ENCODE measurements at regions not wholly inside any gene's neighbourhood (a gene's known extent, or its start where the extent isn't known, plus 50 kb on each side); places are given as distances from the start of the nearest gene placed in this dataset.
A peak's percentile ranks its signal among the peaks of the same experiment; 100 is the strongest.

- no peak for TF ChIP-seq EZH2phosphoT487 (IDR thresholded peaks at IDR 0.05; ENCODE audit: insufficient read depth, low read depth)
- TF ChIP-seq EZH2 (IDR thresholded peaks at IDR 0.05; ENCODE audit: insufficient read depth, poor library complexity, severe bottlenecking): no peak
- Histone ChIP-seq H3K4me2 (ENCODE audit: unreplicated experiment) (no peak overlapping the region), H3K9ac (no peak overlapping the region), H3F3A (ENCODE audit: insufficient read depth) (no peaks in the 10 kb centered on the region), H3K9me3 (ENCODE audit: low read depth) (no peaks in the 10 kb centered on the region), H3K27ac (no peak overlapping the region), H2AFZ (no peak overlapping the region), H3K36me3 (ENCODE audit: low read depth) (no peaks in the 10 kb centered on the region), H3K9me2 (ENCODE audit: insufficient read depth) (no peaks in the 10 kb centered on the region), H3K4me1 (ENCODE audit: insufficient read depth) (no peaks in the 10 kb centered on the region), H3K4me3 (no peak overlapping the region), H3K27me3 (replicated peaks; ENCODE audit: insufficient read depth) (no peaks in the 10 kb centered on the region), H3K79me2 (ENCODE audit: insufficient read depth) (no peaks in the 10 kb centered on the region), H4K20me1 (ENCODE audit: insufficient read depth) (no peaks in the 10 kb centered on the region)
- DNase-seq: peak; percentile 4
- in situ Hi-C loops (cut with MboI): no loop called here
Observed at GRCh38 chr14:83559721-83560120, 1970.2 kb upstream of the FLRT2 start.

GRCh38 chr14:83561261-83561660, 1968.7 kb upstream of the FLRT2 start:
- H3K9me2 ChIP-seq (ENCODE audit: insufficient read depth): no peaks in the 10 kb centered on the region
- H3K9me3 ChIP-seq (ENCODE audit: low read depth): no peaks in the 10 kb centered on the region
- no peak for DNase-seq
- no peaks in the 10 kb centered on the region for H3K27me3 ChIP-seq (replicated peaks; ENCODE audit: insufficient read depth)
- no peak overlapping the region for H2AFZ ChIP-seq
- in situ Hi-C loops (cut with MboI): no loop called here
- TF ChIP-seq EZH2phosphoT487 (IDR thresholded peaks at IDR 0.05; ENCODE audit: insufficient read depth, low read depth) (no peak), EZH2 (IDR thresholded peaks at IDR 0.05; ENCODE audit: insufficient read depth, poor library complexity, severe bottlenecking) (no peak)
- no peaks in the 10 kb centered on the region for H3F3A ChIP-seq (ENCODE audit: insufficient read depth)
- no peaks in the 10 kb centered on the region for H3K4me1 ChIP-seq (ENCODE audit: insufficient read depth)
- no peak overlapping the region for H3K9ac ChIP-seq
- H3K4me3 ChIP-seq: no peak overlapping the region
- no peak overlapping the region for H3K4me2 ChIP-seq (ENCODE audit: unreplicated experiment)
- WGBS, 2 experiments (ENCODE audit: low coverage in 1 of 2, low lambda C conversion rate in 2 of 2, missing lambda C conversion rate in 2 of 2): 55 to 64% methylated on average over 7 of the region's 7 CpGs
- no peaks in the 10 kb centered on the region for H3K36me3 ChIP-seq (ENCODE audit: low read depth)
- H3K79me2 ChIP-seq (ENCODE audit: insufficient read depth): no peaks in the 10 kb centered on the region
- H3K27ac ChIP-seq: no peak overlapping the region
- H4K20me1 ChIP-seq (ENCODE audit: insufficient read depth): no peaks in the 10 kb centered on the region

GRCh38 chr14:83566567-83566966, 1963.4 kb upstream of the FLRT2 start:
- in situ Hi-C loops (cut with MboI): no loop called here
- TF ChIP-seq EZH2phosphoT487 (IDR thresholded peaks at IDR 0.05; ENCODE audit: insufficient read depth, low read depth): no peak
- no peak for TF ChIP-seq EZH2 (IDR thresholded peaks at IDR 0.05; ENCODE audit: insufficient read depth, poor library complexity, severe bottlenecking)
- WGBS, 2 experiments (ENCODE audit: low coverage in 1 of 2, low lambda C conversion rate in 2 of 2, missing lambda C conversion rate in 2 of 2): 13 to 21% methylated on average over 1 of the region's 1 CpG
- H3K27ac ChIP-seq: no peak overlapping the region
- H3K9me2 ChIP-seq (ENCODE audit: insufficient read depth): no peaks in the 10 kb centered on the region
- DNase-seq: no peak
- H3K9me3 ChIP-seq (ENCODE audit: low read depth): no peaks in the 10 kb centered on the region
- H4K20me1 ChIP-seq (ENCODE audit: insufficient read depth): no peaks in the 10 kb centered on the region
- no peaks in the 10 kb centered on the region for H3K27me3 ChIP-seq (replicated peaks; ENCODE audit: insufficient read depth)
- no peak overlapping the region for H3K4me3 ChIP-seq
- H3K9ac ChIP-seq: no peak overlapping the region
- no peaks in the 10 kb centered on the region for H3K36me3 ChIP-seq (ENCODE audit: low read depth)
- H3F3A ChIP-seq (ENCODE audit: insufficient read depth): no peaks in the 10 kb centered on the region
- no peak overlapping the region for H2AFZ ChIP-seq
- H3K79me2 ChIP-seq (ENCODE audit: insufficient read depth): no peaks in the 10 kb centered on the region
- H3K4me1 ChIP-seq (ENCODE audit: insufficient read depth): no peaks in the 10 kb centered on the region
- no peak overlapping the region for H3K4me2 ChIP-seq (ENCODE audit: unreplicated experiment)

GRCh38 chr14:83568141-83568540, 1961.8 kb upstream of the FLRT2 start:
- Histone ChIP-seq H4K20me1 (ENCODE audit: insufficient read depth) (no peaks in the 10 kb centered on the region), H3K9me2 (ENCODE audit: insufficient read depth) (no peaks in the 10 kb centered on the region), H3F3A (ENCODE audit: insufficient read depth) (no peaks in the 10 kb centered on the region), H3K4me3 (no peak overlapping the region), H3K36me3 (ENCODE audit: low read depth) (no peaks in the 10 kb centered on the region), H3K9me3 (ENCODE audit: low read depth) (no peaks in the 10 kb centered on the region), H3K9ac (no peak overlapping the region), H2AFZ (no peak overlapping the region), H3K4me1 (ENCODE audit: insufficient read depth) (no peaks in the 10 kb centered on the region), H3K79me2 (ENCODE audit: insufficient read depth) (no peaks in the 10 kb centered on the region), H3K27me3 (replicated peaks; ENCODE audit: insufficient read depth) (no peaks in the 10 kb centered on the region), H3K27ac (no peak overlapping the region), H3K4me2 (ENCODE audit: unreplicated experiment) (no peak overlapping the region)
- no peak for DNase-seq
- in situ Hi-C loops (cut with MboI): no loop called here
- 0% methylated on average over 1 of the region's 1 CpG for WGBS, 2 experiments (ENCODE audit: low coverage in 1 of 2, low lambda C conversion rate in 2 of 2, missing lambda C conversion rate in 2 of 2)
- TF ChIP-seq EZH2phosphoT487 (IDR thresholded peaks at IDR 0.05; ENCODE audit: insufficient read depth, low read depth) (no peak), EZH2 (IDR thresholded peaks at IDR 0.05; ENCODE audit: insufficient read depth, poor library complexity, severe bottlenecking) (no peak)

GRCh38 chr14:83575301-83575700, 1954.6 kb upstream of the FLRT2 start:
- Histone ChIP-seq H3K9ac (no peak overlapping the region), H3K4me3 (no peak overlapping the region), H3K79me2 (ENCODE audit: insufficient read depth) (no peaks in the 10 kb centered on the region), H3K27ac (no peak overlapping the region), H3K27me3 (replicated peaks; ENCODE audit: insufficient read depth) (no peaks in the 10 kb centered on the region), H4K20me1 (ENCODE audit: insufficient read depth) (no peaks in the 10 kb centered on the region), H3K9me3 (ENCODE audit: low read depth) (no peaks in the 10 kb centered on the region), H3K36me3 (ENCODE audit: low read depth) (no peaks in the 10 kb centered on the region), H3K4me1 (ENCODE audit: insufficient read depth) (no peaks in the 10 kb centered on the region), H3F3A (ENCODE audit: insufficient read depth) (no peaks in the 10 kb centered on the region), H3K9me2 (ENCODE audit: insufficient read depth) (no peaks in the 10 kb centered on the region), H3K4me2 (ENCODE audit: unreplicated experiment) (no peak overlapping the region), H2AFZ (no peak overlapping the region)
- DNase-seq: no peak
- in situ Hi-C loops (cut with MboI): no loop called here
- no peak for TF ChIP-seq EZH2phosphoT487 (IDR thresholded peaks at IDR 0.05; ENCODE audit: insufficient read depth, low read depth)
- 6 to 10% methylated on average over 1 of the region's 1 CpG for WGBS, 2 experiments (ENCODE audit: low coverage in 1 of 2, low lambda C conversion rate in 2 of 2, missing lambda C conversion rate in 2 of 2)
